Bronchial epithelial cell (primary cell): ENCODE measurements at regions not wholly inside any gene's neighbourhood (a gene's known extent, or its start where the extent isn't known, plus 50 kb on each side); places are given as distances from the start of the nearest gene placed in this dataset.

Source experiments
- DNase-seq: peaks from one replicate; pipeline ENCODE4 v3.0.0-alpha.2; 2010; ENCODE audit warnings: low read depth
- FAIRE-seq: peaks from 2 replicates; lab custom pipeline; 2011; peaks lifted over from hg19 to GRCh38; lab: Jason Lieb, UNC
- H3K27me3 ChIP-seq: 2 replicates; pipeline ENCODE4 v1.5.1; 2011; ENCODE audit warnings: low read length; ENCODE audit not compliant: control insufficient read depth, insufficient read depth
- H3K36me3 ChIP-seq: 2 replicates; pipeline ENCODE4 v1.5.1; 2011; ENCODE audit warnings: low read length; ENCODE audit not compliant: control insufficient read depth, insufficient read depth
- H3K4me3 ChIP-seq: 2 replicates; pipeline ENCODE4 v1.5.1; 2011; ENCODE audit warnings: mild to moderate bottlenecking, low read depth, low read length, control low read depth
- TF ChIP-seq, protein P1 (sequence below): IDR thresholded peaks from 2 replicates; pipeline ENCODE4 v1.5.1; 2011; ENCODE audit warnings: mild to moderate bottlenecking, moderate library complexity, low read length, control low read depth, inconsistent platforms; ENCODE audit not compliant: insufficient read depth, severe bottlenecking

DNA sequence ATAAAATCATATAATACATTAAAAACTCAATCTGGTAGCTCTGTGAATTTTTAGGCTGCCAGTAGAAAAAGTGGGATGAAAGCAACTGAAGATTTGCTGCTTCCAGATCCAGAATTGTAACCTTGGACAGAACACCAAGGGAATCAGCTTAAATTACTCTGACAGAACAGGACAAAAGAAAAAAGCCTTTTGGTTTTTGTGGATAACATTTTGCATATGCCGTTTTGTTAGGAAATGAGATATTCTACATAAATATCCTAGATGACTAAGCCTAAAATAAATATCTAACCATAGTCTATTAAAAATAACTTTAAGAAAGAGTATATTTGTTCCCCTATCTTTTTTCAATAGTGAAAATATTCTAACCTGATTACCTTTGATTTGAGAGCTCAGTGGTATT, 148.7 kb upstream of the DOCK10 start:
- Histone ChIP-seq H3K36me3 (no peaks in the 10 kb centered on the region), H3K27me3 (peaks cover 2% of the 10 kb centered on the region), H3K4me3 (no peak overlapping the region)
- DNase-seq: no peak
- FAIRE-seq: no peak
- TF ChIP-seq, protein P1, sequence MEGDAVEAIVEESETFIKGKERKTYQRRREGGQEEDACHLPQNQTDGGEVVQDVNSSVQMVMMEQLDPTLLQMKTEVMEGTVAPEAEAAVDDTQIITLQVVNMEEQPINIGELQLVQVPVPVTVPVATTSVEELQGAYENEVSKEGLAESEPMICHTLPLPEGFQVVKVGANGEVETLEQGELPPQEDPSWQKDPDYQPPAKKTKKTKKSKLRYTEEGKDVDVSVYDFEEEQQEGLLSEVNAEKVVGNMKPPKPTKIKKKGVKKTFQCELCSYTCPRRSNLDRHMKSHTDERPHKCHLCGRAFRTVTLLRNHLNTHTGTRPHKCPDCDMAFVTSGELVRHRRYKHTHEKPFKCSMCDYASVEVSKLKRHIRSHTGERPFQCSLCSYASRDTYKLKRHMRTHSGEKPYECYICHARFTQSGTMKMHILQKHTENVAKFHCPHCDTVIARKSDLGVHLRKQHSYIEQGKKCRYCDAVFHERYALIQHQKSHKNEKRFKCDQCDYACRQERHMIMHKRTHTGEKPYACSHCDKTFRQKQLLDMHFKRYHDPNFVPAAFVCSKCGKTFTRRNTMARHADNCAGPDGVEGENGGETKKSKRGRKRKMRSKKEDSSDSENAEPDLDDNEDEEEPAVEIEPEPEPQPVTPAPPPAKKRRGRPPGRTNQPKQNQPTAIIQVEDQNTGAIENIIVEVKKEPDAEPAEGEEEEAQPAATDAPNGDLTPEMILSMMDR: no peak

DNA sequence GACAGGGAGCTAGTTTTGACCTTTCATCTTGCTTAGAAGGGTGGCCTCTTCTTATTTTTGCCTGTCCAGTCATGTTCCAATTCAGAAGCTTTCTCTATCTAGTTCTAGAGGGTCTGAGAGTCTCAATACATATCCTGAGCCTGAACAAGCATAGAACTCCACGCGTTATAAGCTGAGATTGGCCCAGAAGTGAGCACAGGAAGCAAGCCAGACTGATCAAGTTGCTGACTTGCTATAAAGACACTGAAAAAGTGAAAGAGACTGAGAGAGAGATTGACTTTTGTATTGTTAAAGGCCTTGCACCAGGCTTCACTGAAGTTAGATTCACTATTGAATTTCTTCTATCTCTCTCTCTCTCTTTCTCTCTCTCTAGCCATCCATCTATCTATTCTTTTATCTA, 142.7 kb upstream of the DOCK10 start:
- FAIRE-seq: no peak
- Histone ChIP-seq H3K4me3 (no peak overlapping the region), H3K36me3 (no peaks in the 10 kb centered on the region), H3K27me3 (peaks cover 2% of the 10 kb centered on the region)
- TF ChIP-seq, protein P1: no peak
- DNase-seq: no peak

DNA sequence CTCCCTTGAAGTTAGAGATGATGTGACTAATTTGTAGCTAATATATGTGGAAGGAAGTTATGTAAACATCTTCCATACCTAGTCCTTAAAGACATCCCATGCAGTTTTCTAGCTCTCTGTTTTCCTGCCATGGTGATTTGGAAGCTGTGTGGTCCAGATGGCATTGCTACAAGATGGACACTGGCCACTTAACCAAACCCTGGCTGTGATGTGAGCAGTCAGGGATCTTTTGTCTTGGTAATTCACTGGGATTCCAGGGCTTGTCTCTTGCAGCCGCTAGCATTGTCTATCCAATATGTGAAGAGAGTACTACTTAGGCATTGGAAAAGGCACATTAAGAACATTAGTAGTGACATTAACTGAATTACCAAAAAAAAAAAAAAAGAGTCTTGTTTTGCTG, 139.9 kb upstream of the DOCK10 start:
- H3K36me3 ChIP-seq: no peaks in the 10 kb centered on the region
- TF ChIP-seq, protein P1: no peak
- H3K27me3 ChIP-seq: no peaks in the 10 kb centered on the region
- DNase-seq (no peak), FAIRE-seq (no peak)
- H3K4me3 ChIP-seq: no peak overlapping the region

DNA sequence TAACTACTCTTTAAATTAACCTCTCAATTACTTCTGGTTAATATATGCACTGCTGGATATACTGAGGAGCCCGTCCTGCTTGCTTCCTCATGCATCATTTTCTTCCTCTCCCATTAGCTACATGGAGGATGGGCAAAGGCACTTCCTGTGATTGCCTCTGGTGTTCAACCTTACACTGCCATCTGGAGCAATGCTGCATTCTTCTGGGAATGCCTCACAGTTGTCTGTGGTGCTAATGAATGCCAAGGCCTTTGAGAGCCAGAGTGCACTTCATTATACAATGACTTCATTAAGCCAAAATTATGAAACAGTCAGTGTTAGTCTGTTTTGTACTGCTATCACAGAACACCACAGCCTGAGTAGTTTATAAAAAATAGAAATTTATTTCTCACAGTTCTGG, 134.8 kb upstream of the DOCK10 start:
- no peak for FAIRE-seq

DNA sequence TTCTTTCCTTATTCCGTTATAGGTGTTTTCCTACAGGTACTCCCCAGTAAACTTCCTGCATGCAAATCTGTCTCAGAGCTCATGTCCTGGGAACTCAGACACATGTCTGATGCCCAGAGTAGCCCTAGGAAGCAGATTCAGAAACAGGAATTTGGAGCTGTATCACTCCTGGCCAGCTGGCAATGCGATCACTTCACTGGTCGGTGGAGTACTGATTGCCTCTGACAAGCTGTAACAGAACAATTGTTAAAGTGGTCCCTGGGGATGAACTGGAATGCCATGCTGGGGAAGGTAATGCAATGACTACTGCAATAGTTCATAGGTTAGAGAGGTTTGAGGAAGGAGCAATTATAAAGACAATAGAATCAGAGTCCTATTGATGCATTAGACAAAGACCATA, 131.6 kb upstream of the DOCK10 start:
- Histone ChIP-seq H3K36me3 (no peaks in the 10 kb centered on the region), H3K27me3 (no peaks in the 10 kb centered on the region), H3K4me3 (no peak overlapping the region)
- TF ChIP-seq, protein P1: no peak
- FAIRE-seq: peak; percentile 36
- DNase-seq: no peak

More for the DNA sequence above, 134.8 kb upstream of the DOCK10 start:
- DNase-seq: peak; percentile 66
- no peaks in the 10 kb centered on the region for H3K27me3 ChIP-seq
- H3K4me3 ChIP-seq: no peak overlapping the region
- TF ChIP-seq, protein P1: no peak
- H3K36me3 ChIP-seq: no peaks in the 10 kb centered on the region

DNA sequence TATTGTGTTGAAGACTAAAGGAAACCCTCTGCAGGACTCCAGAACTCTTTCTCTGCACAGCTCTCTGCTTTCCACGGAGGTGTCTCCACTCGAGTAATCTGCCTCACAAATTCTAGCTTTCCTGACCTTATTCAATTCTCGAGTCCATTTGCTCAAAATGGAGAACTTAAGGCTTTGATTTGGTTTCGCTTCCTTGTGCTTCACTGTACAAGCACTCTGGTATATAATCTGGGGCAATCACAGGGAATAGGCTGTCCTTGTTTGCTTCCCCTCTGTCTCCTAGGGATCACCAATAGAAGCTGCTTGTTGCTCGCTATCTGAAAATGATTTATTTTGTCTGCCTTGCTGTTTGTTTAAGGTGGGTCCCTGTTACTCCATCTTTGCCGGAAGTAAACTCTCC, 129.1 kb upstream of the DOCK10 start:
- H3K36me3 ChIP-seq: no peaks in the 10 kb centered on the region
- DNase-seq (no peak), FAIRE-seq (no peak)
- H3K27me3 ChIP-seq: no peaks in the 10 kb centered on the region
- TF ChIP-seq, protein P1: no peak
- H3K4me3 ChIP-seq: no peak overlapping the region
